IMR-90 (cell line): ENCODE measurements at regions not wholly inside any gene's neighbourhood (a gene's known extent, or its start where the extent isn't known, plus 50 kb on each side); places are given as distances from the start of the nearest gene placed in this dataset.

Source experiments
- ATAC-seq: fragments of 200-7000 bp; cut with Tn5 transposase; 2 replicates; pipeline ENCODE4 v1.9.1; 2020; ENCODE audit warnings: low read depth, mild to moderate bottlenecking, moderate library complexity
- BruUV-seq: library from RNA; stranded (reverse); fragments of 400-500 nt; replicated peaks from 2 replicates; lab custom pipeline; 2021; lab: Mats Ljungman, UMichigan
- CTCF ChIA-PET: fragments of 300-600 bp; formaldehyde crosslinking; extraction: SDS; loops from one replicate; lab custom pipeline; 2021; ENCODE audit warnings: antibody characterized with exemption; lab: Yijun Ruan, JAX
- POLR2A ChIA-PET: fragments of 300-600 bp; sonication (Branson Sonifier 250); formaldehyde crosslinking; loops from one replicate; lab custom pipeline; 2022; ENCODE audit warnings: antibody characterized with exemption; ENCODE audit not compliant: unreplicated experiment; lab: Charles Lee
- DNase-seq: peaks from one replicate; pipeline ENCODE4 v3.0.0; 2013
- H2AFZ ChIP-seq: replicated peaks from 2 replicates; pipeline ENCODE3; 2013; ENCODE audit warnings: low read length, mild to moderate bottlenecking; ENCODE audit not compliant: poor library complexity
- H2AK5ac ChIP-seq: 2 replicates; pipeline ENCODE4 v1.6.1; 2013; ENCODE audit warnings: low read depth, low read length, inconsistent platforms
- H2AK9ac ChIP-seq: replicated peaks from 2 replicates; pipeline ENCODE3; 2013; ENCODE audit warnings: mild to moderate bottlenecking, low read depth, low read length, moderate library complexity; ENCODE audit not compliant: poor library complexity
- H2BK120ac ChIP-seq: 2 replicates; pipeline ENCODE4 v1.6.1; 2013; ENCODE audit warnings: low read depth, low read length, inconsistent platforms
- H2BK15ac ChIP-seq: 3 replicates; pipeline ENCODE4 v1.6.1; 2013; ENCODE audit warnings: low read depth, low read length, inconsistent platforms
- H2BK20ac ChIP-seq: 2 replicates; pipeline ENCODE4 v1.6.1; 2013; ENCODE audit warnings: low read depth, mild to moderate bottlenecking, inconsistent platforms, low read length, moderate library complexity
- H2BK5ac ChIP-seq: 2 replicates; pipeline ENCODE4 v1.6.1; 2013; ENCODE audit warnings: mild to moderate bottlenecking, low read depth, low read length, inconsistent platforms; ENCODE audit not compliant: poor library complexity, severe bottlenecking
- H3K14ac ChIP-seq: replicated peaks from 2 replicates; pipeline ENCODE4 v1.6.1; 2013; ENCODE audit warnings: low read depth, low read length, inconsistent platforms
- H3K18ac ChIP-seq: 2 replicates; pipeline ENCODE4 v1.6.1; 2013; ENCODE audit warnings: low read depth, low read length, control low read depth
- H3K23ac ChIP-seq: 2 replicates; pipeline ENCODE4 v1.6.1; 2013; ENCODE audit warnings: low read depth, low read length, inconsistent platforms
- H3K27ac ChIP-seq: 2 replicates; pipeline ENCODE4 v1.5.1; 2013; ENCODE audit warnings: mild to moderate bottlenecking, control low read depth, low read length; ENCODE audit not compliant: insufficient read depth
- H3K27me3 ChIP-seq: 2 replicates; pipeline ENCODE4 v1.6.1; 2013; ENCODE audit warnings: low read length; ENCODE audit not compliant: control insufficient read depth, insufficient read depth
- H3K36me3 ChIP-seq: 2 replicates; pipeline ENCODE4 v1.6.1; 2013; ENCODE audit warnings: low read length, mixed read lengths; ENCODE audit not compliant: control insufficient read depth, insufficient read depth
- H3K4ac ChIP-seq: 2 replicates; pipeline ENCODE4 v1.6.1; 2013; ENCODE audit warnings: low read depth, low read length, inconsistent platforms
- H3K4me1 ChIP-seq: 2 replicates; pipeline ENCODE4 v1.6.1; 2013; ENCODE audit warnings: low read length, mixed read lengths; ENCODE audit not compliant: control insufficient read depth, insufficient read depth
- H3K4me2 ChIP-seq: 2 replicates; pipeline ENCODE4 v1.6.1; 2013; ENCODE audit warnings: low read depth, mild to moderate bottlenecking, control low read depth, low read length, moderate library complexity
- H3K4me3 ChIP-seq: 2 replicates; pipeline ENCODE4 v1.5.1; 2013; ENCODE audit warnings: low read depth, mild to moderate bottlenecking, control low read depth, low read length, moderate library complexity; ENCODE audit not compliant: insufficient read depth
- H3K56ac ChIP-seq: 2 replicates; pipeline ENCODE4 v1.6.1; 2013; ENCODE audit warnings: low read length, inconsistent platforms; ENCODE audit not compliant: insufficient read depth; ENCODE audit errors: extremely low read depth
- H3K79me1 ChIP-seq, 2 experiments: 2 replicates each; pipeline ENCODE4 v1.6.1; 2013; ENCODE audit warnings: low read length in 2 of 2, inconsistent platforms in 1 of 2, low read depth in 1 of 2
- H3K9ac ChIP-seq: 2 replicates; pipeline ENCODE4 v1.6.1; 2013; ENCODE audit warnings: low read depth, low read length, control low read depth
- H3K9me1 ChIP-seq: 2 replicates; pipeline ENCODE4 v1.6.1; 2013; ENCODE audit warnings: low read length, inconsistent platforms; ENCODE audit not compliant: insufficient read depth
- H3K9me3 ChIP-seq: 2 replicates; pipeline ENCODE4 v1.6.1; 2013; ENCODE audit warnings: low read length; ENCODE audit not compliant: control insufficient read depth, insufficient read depth
- H4K20me1 ChIP-seq: 2 replicates; pipeline ENCODE4 v1.6.1; 2013; ENCODE audit warnings: low read length, inconsistent platforms; ENCODE audit not compliant: insufficient read depth
- H4K5ac ChIP-seq: 2 replicates; pipeline ENCODE4 v1.6.1; 2013; ENCODE audit warnings: mild to moderate bottlenecking, low read depth, low read length, control low read depth
- H4K8ac ChIP-seq, 2 experiments: 2 replicates each; pipeline ENCODE4 v1.6.1; 2013; ENCODE audit warnings: low read depth in 2 of 2, low read length in 2 of 2, control low read depth in 1 of 2, inconsistent platforms in 1 of 2
- H4K91ac ChIP-seq: 2 replicates; pipeline ENCODE4 v1.6.1; 2013; ENCODE audit warnings: low read depth, low read length, inconsistent platforms; ENCODE audit not compliant: insufficient read depth
- BHLHE40 ChIP-seq: fragments of 150-350 bp; IDR thresholded peaks from 2 replicates; pipeline ENCODE4 v1.6.1; 2016; ENCODE audit warnings: mild to moderate bottlenecking, low read depth, low read length
- CHD1 ChIP-seq: IDR thresholded peaks from 2 replicates; pipeline ENCODE4 v1.6.1; 2012; ENCODE audit warnings: low read depth, low read length, improper control_type of control experiment
- MAZ ChIP-seq: IDR thresholded peaks from 2 replicates; pipeline ENCODE4 v1.6.1; 2012; ENCODE audit warnings: low read depth, mild to moderate bottlenecking, low read length, improper control_type of control experiment, moderate library complexity, borderline replicate concordance
- POLR2A ChIP-seq: IDR thresholded peaks from 2 replicates; pipeline ENCODE4 v1.6.1; 2012; ENCODE audit warnings: mild to moderate bottlenecking, low read depth, low read length
- RAD21 ChIP-seq: IDR thresholded peaks from 2 replicates; pipeline ENCODE4 v1.6.1; 2012; ENCODE audit warnings: low read length, improper control_type of control experiment
- RFX5 ChIP-seq: IDR thresholded peaks from 2 replicates; pipeline ENCODE4 v1.8.0; 2012; ENCODE audit warnings: low read depth, mild to moderate bottlenecking, low read length, moderate library complexity
- WGBS, 2 experiments: methylation state at CpG; one replicate each; pipeline versions ENCODE4 v1.1.5 to v1.1.7; 2013; ENCODE audit warnings: missing lambda C conversion rate in 2 of 2; ENCODE audit not compliant: insufficient read length in 1 of 2; ENCODE audit errors: extremely low coverage in 2 of 2; 5-methylcytosine and 5-hydroxymethylcytosine counted together
- dilution Hi-C: fragments of 300-500 bp; cut with HindIII; formaldehyde crosslinking; loops from one replicate; pipeline ENCODE4 v1.14.3; 2018; ENCODE audit warnings: low sequenced_read_pairs; ENCODE audit not compliant: unreplicated experiment
- in situ Hi-C: fragments of 300-500 bp; cut with MboI; formaldehyde crosslinking; loops from 3 replicates; pipeline ENCODE4 v1.14.3; 2019; ENCODE audit warnings: low sequenced_read_pairs, inconsistent platforms, mixed read lengths
- intact Hi-C: fragments of 100-400 bp; cut with micrococcal nuclease; formaldehyde crosslinking; loops from 2 replicates; pipeline ENCODE4 v1.10.0; 2022
- TF ChIP-seq, protein P1 (sequence below): fragments of 150-350 bp; IDR thresholded peaks from 2 replicates; pipeline ENCODE4 v1.6.1; 2017; ENCODE audit warnings: mild to moderate bottlenecking, antibody characterized with exemption, low read length, low read depth

DNA sequence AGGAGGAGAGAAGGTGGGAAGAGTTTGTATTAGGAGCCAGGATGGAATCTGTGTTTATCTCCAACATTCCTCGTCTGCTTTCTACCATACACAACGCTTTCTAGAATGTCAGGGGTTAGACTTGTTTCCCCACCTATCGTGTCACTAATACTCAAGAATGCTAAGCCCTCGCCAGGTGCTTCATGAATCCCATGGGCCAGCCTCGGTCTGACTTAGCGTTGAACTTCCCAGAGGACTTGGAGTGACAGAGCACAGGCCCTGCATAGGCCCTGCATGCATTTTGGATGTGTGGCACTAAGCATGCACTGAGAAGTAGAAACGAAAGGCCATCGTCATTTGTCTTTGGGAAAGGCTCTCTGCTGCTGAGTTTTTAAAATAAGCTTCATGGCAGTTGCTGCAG is 328.7 kb downstream of the NSG2 start:
- H2AK9ac ChIP-seq: no peak overlapping the region
- H3K4me2 ChIP-seq: no peak overlapping the region
- BruUV-seq: no TSS peak
- no peaks in the 10 kb centered on the region for H3K9me1 ChIP-seq
- no peaks in the 10 kb centered on the region for H3K79me1 ChIP-seq
- ATAC-seq (no peak), DNase-seq (no peak)
- H3K4me3 ChIP-seq: no peak overlapping the region
- H2AK5ac ChIP-seq: no peak overlapping the region
- H4K91ac ChIP-seq: no peak overlapping the region
- H4K8ac ChIP-seq: no peak overlapping the region
- H3K14ac ChIP-seq: no peak overlapping the region
- no peak overlapping the region for H4K5ac ChIP-seq
- H2AFZ ChIP-seq: no peak overlapping the region
- TF ChIP-seq POLR2A (no peak), RFX5 (no peak), BHLHE40 (no peak), RAD21 (no peak), CHD1 (no peak), MAZ (no peak)
- TF ChIP-seq, protein P1, sequence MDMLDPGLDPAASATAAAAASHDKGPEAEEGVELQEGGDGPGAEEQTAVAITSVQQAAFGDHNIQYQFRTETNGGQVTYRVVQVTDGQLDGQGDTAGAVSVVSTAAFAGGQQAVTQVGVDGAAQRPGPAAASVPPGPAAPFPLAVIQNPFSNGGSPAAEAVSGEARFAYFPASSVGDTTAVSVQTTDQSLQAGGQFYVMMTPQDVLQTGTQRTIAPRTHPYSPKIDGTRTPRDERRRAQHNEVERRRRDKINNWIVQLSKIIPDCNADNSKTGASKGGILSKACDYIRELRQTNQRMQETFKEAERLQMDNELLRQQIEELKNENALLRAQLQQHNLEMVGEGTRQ: no peak
- intact Hi-C loops (no loop called here), dilution Hi-C loops (no loop called here), in situ Hi-C loops (no loop called here)
- H4K20me1 ChIP-seq: no peaks in the 10 kb centered on the region
- H3K27me3 ChIP-seq: no peaks in the 10 kb centered on the region; the same call in 1 of the 2 replicates
- no peaks in the 10 kb centered on the region for H3K4me1 ChIP-seq
- ChIA-PET CTCF (interaction anchor here (0.6 to 0.8 kb wide), 2 partner anchors 22 to 46 kb away, joined by 3 read pairs; no protein-coding TSS in a partner anchor), POLR2A (no interaction called here)
- H2BK20ac ChIP-seq: no peak overlapping the region
- H3K9ac ChIP-seq: no peak overlapping the region
- WGBS, 2 experiments: 56% methylated on average over 2 of the region's 8 CpGs; no CpG with 5 or more reads in 1 of the 2 experiments
- no peak overlapping the region for H3K23ac ChIP-seq
- H2BK120ac ChIP-seq: no peak overlapping the region
- H3K56ac ChIP-seq: no peak overlapping the region
- H2BK15ac ChIP-seq: no peak overlapping the region
- no peak overlapping the region for H3K27ac ChIP-seq
- no peak overlapping the region for H3K18ac ChIP-seq
- no peak overlapping the region for H3K4ac ChIP-seq
- H3K36me3 ChIP-seq: no peaks in the 10 kb centered on the region
- H2BK5ac ChIP-seq: no peak overlapping the region
- H3K9me3 ChIP-seq: no peaks in the 10 kb centered on the region
